Endothelial cell (in vitro differentiated cells): ENCODE measurements at regions not wholly inside any gene's neighbourhood (a gene's known extent, or its start where the extent isn't known, plus 50 kb on each side); places are given as distances from the start of the nearest gene placed in this dataset.

Source experiments
- DNase-seq: peaks from one replicate; pipeline ENCODE4 v3.0.0; 2021; ENCODE audit warnings: low spot score
- H3K27ac Mint-ChIP-seq: one replicate; pipeline ENCODE4 v1.8.0; 2021; ENCODE audit warnings: mixed read lengths, inconsistent platforms; ENCODE audit not compliant: unreplicated experiment
- H3K27me3 Mint-ChIP-seq: one replicate; pipeline ENCODE4 v1.8.0; 2021; ENCODE audit warnings: mild to moderate bottlenecking, moderate library complexity, mixed read lengths, inconsistent platforms; ENCODE audit not compliant: unreplicated experiment
- H3K36me3 Mint-ChIP-seq: one replicate; pipeline ENCODE4 v1.8.0; 2021; ENCODE audit warnings: mild to moderate bottlenecking, low read depth, mixed read lengths, inconsistent platforms; ENCODE audit not compliant: unreplicated experiment
- H3K4me1 Mint-ChIP-seq: one replicate; pipeline ENCODE4 v1.8.0; 2021; ENCODE audit warnings: mild to moderate bottlenecking, mixed read lengths, inconsistent platforms; ENCODE audit not compliant: unreplicated experiment
- H3K4me3 Mint-ChIP-seq: one replicate; pipeline ENCODE4 v1.8.0; 2021; ENCODE audit warnings: mild to moderate bottlenecking, mixed read lengths, inconsistent platforms; ENCODE audit not compliant: unreplicated experiment
- H3K9me3 Mint-ChIP-seq: one replicate; pipeline ENCODE4 v1.8.0; 2021; ENCODE audit warnings: mixed read lengths, inconsistent platforms; ENCODE audit not compliant: unreplicated experiment
- CTCF ChIP-seq: fragments of 200-600 bp; sonication (generic); IDR thresholded peaks from one replicate; pipeline ENCODE4 v1.5.0; 2021; ENCODE audit warnings: antibody characterized with exemption; ENCODE audit not compliant: unreplicated experiment

GRCh38 chr18:42474577-42474976 lies 519.5 kb downstream of the PIK3C3 start:
- DNase-seq = no peak
- no peaks in the 10 kb centered on the region for H3K36me3 Mint-ChIP-seq
- H3K4me1 Mint-ChIP-seq = no peaks in the 10 kb centered on the region
- H3K27me3 Mint-ChIP-seq = no peaks in the 10 kb centered on the region
- H3K27ac Mint-ChIP-seq = no peak overlapping the region
- H3K4me3 Mint-ChIP-seq = no peak overlapping the region
- no peak for TF ChIP-seq CTCF
- no peaks in the 10 kb centered on the region for H3K9me3 Mint-ChIP-seq

- TF ChIP-seq CTCF = no peak
- Mint-ChIP-seq H3K27ac (no peak overlapping the region), H3K4me1 (no peaks in the 10 kb centered on the region), H3K4me3 (no peak overlapping the region), H3K27me3 (no peaks in the 10 kb centered on the region), H3K9me3 (no peaks in the 10 kb centered on the region), H3K36me3 (no peaks in the 10 kb centered on the region)
- DNase-seq = no peak
These were observed 520.1 kb downstream of the PIK3C3 start for GRCh38 chr18:42475157-42475556.

- H3K9me3 Mint-ChIP-seq = no peaks in the 10 kb centered on the region
- H3K4me3 Mint-ChIP-seq = no peak overlapping the region
- H3K27me3 Mint-ChIP-seq = no peaks in the 10 kb centered on the region
- H3K36me3 Mint-ChIP-seq = no peaks in the 10 kb centered on the region
- H3K27ac Mint-ChIP-seq = no peak overlapping the region
- TF ChIP-seq CTCF = no peak
- no peaks in the 10 kb centered on the region for H3K4me1 Mint-ChIP-seq
- DNase-seq = no peak
These were observed 522.2 kb downstream of the PIK3C3 start for GRCh38 chr18:42477267-42477666.

- Mint-ChIP-seq H3K36me3 (no peaks in the 10 kb centered on the region), H3K9me3 (no peaks in the 10 kb centered on the region), H3K4me1 (no peaks in the 10 kb centered on the region), H3K4me3 (no peak overlapping the region), H3K27me3 (no peaks in the 10 kb centered on the region), H3K27ac (no peak overlapping the region)
- DNase-seq = no peak
- no peak for TF ChIP-seq CTCF
These were observed 525.4 kb downstream of the PIK3C3 start for GRCh38 chr18:42480441-42480840.

GRCh38 chr18:42484648-42485047 lies 529.6 kb downstream of the PIK3C3 start:
- no peak for TF ChIP-seq CTCF
- H3K4me1 Mint-ChIP-seq = no peaks in the 10 kb centered on the region

More at GRCh38 chr18:42484648-42485047, 529.6 kb downstream of the PIK3C3 start:
- Mint-ChIP-seq H3K9me3 (no peaks in the 10 kb centered on the region), H3K27ac (no peak overlapping the region), H3K4me3 (no peak overlapping the region), H3K27me3 (no peaks in the 10 kb centered on the region), H3K36me3 (no peaks in the 10 kb centered on the region)
- DNase-seq = no peak
